GM21515 (cell line): ENCODE measurements at regions not wholly inside any gene's neighbourhood (a gene's known extent, or its start where the extent isn't known, plus 50 kb on each side); places are given as distances from the start of the nearest gene placed in this dataset.
"Not testable (repeated sequence)": the region's sequence is repeated elsewhere in the genome, so short reads cannot be mapped to it uniquely, and the experiment has no call there.

Experiments used
- ATAC-seq: cut with Tn5 transposase; IDR thresholded peaks from one replicate; pipeline ENCODE4 v1.9.1; 2021; ENCODE audit not compliant: unreplicated experiment

GRCh38 chr12:34219046-34219770 is 196.9 kb downstream of the ALG10 start:
- no peak for ATAC-seq

GRCh38 chr12:34220079-34220478 is 197.8 kb downstream of the ALG10 start:
- not testable (repeated sequence) for ATAC-seq

- no peak for ATAC-seq
Observed at GRCh38 chr12:34223640-34224039, 201.3 kb downstream of the ALG10 start.

- ATAC-seq = not testable (repeated sequence)
Observed at GRCh38 chr12:34226044-34226443, 203.7 kb downstream of the ALG10 start.

- ATAC-seq = not testable (repeated sequence)
Observed at GRCh38 chr12:34228046-34228445, 205.8 kb downstream of the ALG10 start.

GRCh38 chr12:34229033-34229432 is 206.7 kb downstream of the ALG10 start:
- not testable (repeated sequence) for ATAC-seq

- ATAC-seq = no peak
Observed at GRCh38 chr12:34233618-34234017, 211.3 kb downstream of the ALG10 start.

- no peak for ATAC-seq
Observed at GRCh38 chr12:34236073-34236472, 213.8 kb downstream of the ALG10 start.

- ATAC-seq = no peak
Observed at GRCh38 chr12:34244608-34245007, 222.3 kb downstream of the ALG10 start.

- ATAC-seq = no peak
Observed at GRCh38 chr12:34249271-34249670, 227.0 kb downstream of the ALG10 start.

- not testable (repeated sequence) for ATAC-seq
Observed at GRCh38 chr12:34251879-34252278, 229.6 kb downstream of the ALG10 start.

- ATAC-seq = no peak
Observed at GRCh38 chr12:34253674-34254073, 231.4 kb downstream of the ALG10 start.

- ATAC-seq = no peak
Observed at GRCh38 chr12:34257093-34257492, 234.8 kb downstream of the ALG10 start.

- ATAC-seq = not testable (repeated sequence)
Observed at GRCh38 chr12:34262140-34262539, 239.8 kb downstream of the ALG10 start.

GRCh38 chr12:34264110-34264509 is 241.8 kb downstream of the ALG10 start:
- ATAC-seq = no peak

- not testable (repeated sequence) for ATAC-seq
Observed at GRCh38 chr12:34273703-34274102, 251.4 kb downstream of the ALG10 start.

GRCh38 chr12:34275129-34275528 is 252.8 kb downstream of the ALG10 start:
- ATAC-seq = no peak

GRCh38 chr12:34286483-34286882 is 264.2 kb downstream of the ALG10 start:
- ATAC-seq = no peak

- ATAC-seq = no peak
Observed at GRCh38 chr12:34286934-34287333, 264.6 kb downstream of the ALG10 start.

- no peak for ATAC-seq
Observed at GRCh38 chr12:34287437-34287836, 265.1 kb downstream of the ALG10 start.

- ATAC-seq = no peak
Observed at GRCh38 chr12:34287986-34288962, 266.0 kb downstream of the ALG10 start.

- ATAC-seq = no peak
Observed at GRCh38 chr12:34288963-34289345, 266.7 kb downstream of the ALG10 start.
